ENCODE measurements at regions not wholly inside any gene's neighbourhood (a gene's known extent, or its start where the extent isn't known, plus 50 kb on each side); places are given as distances from the start of the nearest gene placed in this dataset.

- DNase-seq: no peak
Observed at GRCh38 chr4:180710628-180711337, 1532.4 kb upstream of the TENM3 start.

- DNase-seq: no peak
Observed at GRCh38 chr4:180717451-180718033, 1525.7 kb upstream of the TENM3 start.

GRCh38 chr4:180721356-180721755 is 1521.8 kb upstream of the TENM3 start:
- no peak for DNase-seq

- no peak for DNase-seq
Observed at GRCh38 chr4:180726611-180727010, 1516.6 kb upstream of the TENM3 start.

GRCh38 chr4:180727478-180727877 is 1515.7 kb upstream of the TENM3 start:
- DNase-seq: no peak

GRCh38 chr4:180734753-180735432 is 1508.3 kb upstream of the TENM3 start:
- DNase-seq: no peak

GRCh38 chr4:180741703-180742102 is 1501.5 kb upstream of the TENM3 start:
- no peak for DNase-seq

- no peak for DNase-seq
Observed at GRCh38 chr4:180745019-180745418, 1498.2 kb upstream of the TENM3 start.

GRCh38 chr4:180751009-180751408 is 1492.2 kb upstream of the TENM3 start:
- DNase-seq: no peak

GRCh38 chr4:180757927-180758326 is 1485.3 kb upstream of the TENM3 start:
- no peak for DNase-seq

- no peak for DNase-seq
Observed at GRCh38 chr4:180766045-180766444, 1477.2 kb upstream of the TENM3 start.

- no peak for DNase-seq
Observed at GRCh38 chr4:180766944-180767729, 1476.1 kb upstream of the TENM3 start.

GRCh38 chr4:180768610-180769009 is 1474.6 kb upstream of the TENM3 start:
- no peak for DNase-seq

GRCh38 chr4:180769791-180770190 is 1473.4 kb upstream of the TENM3 start:
- no peak for DNase-seq

GRCh38 chr4:180770265-180770664 is 1472.9 kb upstream of the TENM3 start:
- DNase-seq: no peak

- DNase-seq: no peak
Observed at GRCh38 chr4:180784940-180785339, 1458.3 kb upstream of the TENM3 start.

- DNase-seq: no peak
Observed at GRCh38 chr4:180788729-180789128, 1454.5 kb upstream of the TENM3 start.

- DNase-seq: no peak
Observed at GRCh38 chr4:180789929-180790328, 1453.3 kb upstream of the TENM3 start.

- DNase-seq: no peak
Observed at GRCh38 chr4:180790471-180790870, 1452.7 kb upstream of the TENM3 start.

GRCh38 chr4:180792541-180792940 is 1450.7 kb upstream of the TENM3 start:
- DNase-seq: no peak

GRCh38 chr4:180794333-180794732 is 1448.9 kb upstream of the TENM3 start:
- no peak for DNase-seq

GRCh38 chr4:180798036-180798577 is 1445.1 kb upstream of the TENM3 start:
- no peak for DNase-seq

- no peak for DNase-seq
Observed at GRCh38 chr4:180799798-180800197, 1443.4 kb upstream of the TENM3 start.
